Right lobe of liver (tissue), 6 donors: ENCODE measurements at regions not wholly inside any gene's neighbourhood (a gene's known extent, or its start where the extent isn't known, plus 50 kb on each side); places are given as distances from the start of the nearest gene placed in this dataset.
A peak's percentile ranks its signal among the peaks of the same experiment; 100 is the strongest.

ENCODE experiments used
- ATAC-seq, 4 donors: fragments of 200-7000 bp; cut with Tn5 transposase; one replicate each; pipeline ENCODE4 v1.9.1; 2020; ENCODE audit warnings: mild to moderate bottlenecking in 4 of 4, moderate library complexity in 4 of 4
- DNase-seq, 3 donors: peaks; one replicate each; pipeline ENCODE4 v3.0.0-alpha.2; 2020
- H3K27ac ChIP-seq, 3 donors: fragments of 200-600 bp; one replicate each; pipeline ENCODE4 v1.8.0; 2022
- H3K27me3 ChIP-seq, 2 donors: fragments of 200-600 bp; one replicate each; pipeline ENCODE4 v1.8.0; 2022
- H3K36me3 ChIP-seq, 4 donors: fragments of 200-600 bp; sonication (generic) in 1 of 4; one replicate each; pipeline versions ENCODE4 v1.5.1 to v1.8.0; 2017 to 2022; ENCODE audit warnings: control low read depth in 1 of 4
- H3K4me1 ChIP-seq, 4 donors: fragments of 200-600 bp; sonication (generic) in 1 of 4; one replicate each; pipeline versions ENCODE4 v1.5.1 to v1.8.0; 2017 to 2022; ENCODE audit warnings: control low read depth in 1 of 4
- H3K4me3 ChIP-seq, 3 donors: fragments of 200-600 bp; one replicate each; pipeline ENCODE4 v1.8.0; 2022
- H3K9me3 ChIP-seq, 4 donors: fragments of 200-600 bp; sonication (generic) in 1 of 4; one replicate each; pipeline versions ENCODE4 v1.5.1 to v1.8.0; 2017 to 2022; ENCODE audit warnings: control low read depth in 1 of 4
- CTCF ChIP-seq, 4 donors: fragments of 200-600 bp in 3 of 4; fragments of 450-650 bp in 1 of 4; IDR thresholded peaks; one replicate each; pipeline versions ENCODE4 v1.5.1 to v1.8.0; 2016 to 2022; ENCODE audit warnings: antibody characterized with exemption in 4 of 4, mild to moderate bottlenecking in 2 of 4
- POLR2A ChIP-seq: fragments of 450-650 bp; IDR thresholded peaks from one replicate; pipeline ENCODE4 v1.6.1; 2017; ENCODE audit warnings: antibody characterized with exemption, mild to moderate bottlenecking
- WGBS: methylation state at CpG from one replicate; pipeline ENCODE4 v1.1.6; 2018; ENCODE audit warnings: low coverage, low lambda C conversion rate; ENCODE audit not compliant: insufficient coverage; ENCODE audit errors: missing lambda C conversion rate; 5-methylcytosine and 5-hydroxymethylcytosine counted together
- intact Hi-C, 2 donors: fragments of 100-400 bp; cut with DNase I; formaldehyde crosslinking; loops; one replicate each; pipeline versions ENCODE4 v1.11.2 to v1.14.1; 2022
- donor health status: DM: no; HTN: yes; CAD: no.
- donor health status: DM: no; HTN: no; CAD: no.
- donor health status: DM: no; HTN: no; CAD: no.
- donor health status: DM: no; HTN: yes; CAD: no.
- donor health status: DM: no; HTN: yes; CAD: no.

- Histone ChIP-seq H3K36me3 (no peaks in the 10 kb centered on the region), H3K4me3 (no peak overlapping the region), H3K27ac (no peak overlapping the region), H3K9me3 (no peaks in the 10 kb centered on the region), H3K27me3 (no peaks in the 10 kb centered on the region), H3K4me1 (no peaks in the 10 kb centered on the region)
- TF ChIP-seq POLR2A: no peak
- no peak for TF ChIP-seq CTCF (IDR thresholded peaks at IDR 0.05)
- WGBS: 43% methylated on average over 1 of the region's 1 CpG
- intact Hi-C loops: no loop called here
- ATAC-seq: peak in 1 of 4 donors; percentile 45
- no peak for DNase-seq
Measured at GRCh38 chr7:53596230-53596629, 560.8 kb downstream of the POM121L12 start.

- H3K4me3 ChIP-seq: no peak overlapping the region
- no peaks in the 10 kb centered on the region for H3K4me1 ChIP-seq
- no peak overlapping the region for H3K27ac ChIP-seq
- no peaks in the 10 kb centered on the region for H3K27me3 ChIP-seq
- intact Hi-C loops: no loop called here
- H3K36me3 ChIP-seq: no peaks in the 10 kb centered on the region
- ATAC-seq: no peak
- TF ChIP-seq CTCF (IDR thresholded peaks at IDR 0.05): no peak
- WGBS: 46% methylated on average over 2 of the region's 4 CpGs
- no peaks in the 10 kb centered on the region for H3K9me3 ChIP-seq
- DNase-seq: no peak
Measured at GRCh38 chr7:53600296-53600695, 564.9 kb downstream of the POM121L12 start.

- Histone ChIP-seq H3K4me1 (no peaks in the 10 kb centered on the region), H3K36me3 (no peaks in the 10 kb centered on the region), H3K4me3 (no peak overlapping the region), H3K27me3 (no peaks in the 10 kb centered on the region), H3K9me3 (no peaks in the 10 kb centered on the region), H3K27ac (no peak overlapping the region)
- DNase-seq: no peak
- no peak for TF ChIP-seq CTCF (IDR thresholded peaks at IDR 0.05)
- TF ChIP-seq POLR2A: no peak
- intact Hi-C loops: no loop called here
- 46% methylated on average over 2 of the region's 6 CpGs for WGBS
- peak in 1 of 4 donors; percentile 19 for ATAC-seq
Measured at GRCh38 chr7:53602817-53603418, 567.5 kb downstream of the POM121L12 start.

GRCh38 chr7:53603461-53603860 lies 568.0 kb downstream of the POM121L12 start:
- DNase-seq (no peak), ATAC-seq (no peak)
- H3K27ac ChIP-seq: no peak overlapping the region
- H3K4me3 ChIP-seq: no peak overlapping the region
- H3K27me3 ChIP-seq: no peaks in the 10 kb centered on the region
- TF ChIP-seq POLR2A (no peak), CTCF (IDR thresholded peaks at IDR 0.05) (no peak)
- intact Hi-C loops: no loop called here
- H3K4me1 ChIP-seq: no peaks in the 10 kb centered on the region
- H3K36me3 ChIP-seq: no peaks in the 10 kb centered on the region
- H3K9me3 ChIP-seq: no peaks in the 10 kb centered on the region
- WGBS: 73% methylated on average over 3 of the region's 6 CpGs

GRCh38 chr7:53604201-53604600 lies 568.8 kb downstream of the POM121L12 start:
- no peak for TF ChIP-seq CTCF (IDR thresholded peaks at IDR 0.05)
- TF ChIP-seq POLR2A: no peak
- DNase-seq (no peak), ATAC-seq (no peak)
- H3K4me3 ChIP-seq: no peak overlapping the region
- H3K27me3 ChIP-seq: no peaks in the 10 kb centered on the region
- no peaks in the 10 kb centered on the region for H3K9me3 ChIP-seq
- intact Hi-C loops: no loop called here
- H3K4me1 ChIP-seq: no peaks in the 10 kb centered on the region
- no peak overlapping the region for H3K27ac ChIP-seq
- H3K36me3 ChIP-seq: no peaks in the 10 kb centered on the region
- 42% methylated on average over 4 of the region's 6 CpGs for WGBS
